ENCODE measurements at regions not wholly inside any gene's neighbourhood (a gene's known extent, or its start where the extent isn't known, plus 50 kb on each side); places are given as distances from the start of the nearest gene placed in this dataset.

DNA sequence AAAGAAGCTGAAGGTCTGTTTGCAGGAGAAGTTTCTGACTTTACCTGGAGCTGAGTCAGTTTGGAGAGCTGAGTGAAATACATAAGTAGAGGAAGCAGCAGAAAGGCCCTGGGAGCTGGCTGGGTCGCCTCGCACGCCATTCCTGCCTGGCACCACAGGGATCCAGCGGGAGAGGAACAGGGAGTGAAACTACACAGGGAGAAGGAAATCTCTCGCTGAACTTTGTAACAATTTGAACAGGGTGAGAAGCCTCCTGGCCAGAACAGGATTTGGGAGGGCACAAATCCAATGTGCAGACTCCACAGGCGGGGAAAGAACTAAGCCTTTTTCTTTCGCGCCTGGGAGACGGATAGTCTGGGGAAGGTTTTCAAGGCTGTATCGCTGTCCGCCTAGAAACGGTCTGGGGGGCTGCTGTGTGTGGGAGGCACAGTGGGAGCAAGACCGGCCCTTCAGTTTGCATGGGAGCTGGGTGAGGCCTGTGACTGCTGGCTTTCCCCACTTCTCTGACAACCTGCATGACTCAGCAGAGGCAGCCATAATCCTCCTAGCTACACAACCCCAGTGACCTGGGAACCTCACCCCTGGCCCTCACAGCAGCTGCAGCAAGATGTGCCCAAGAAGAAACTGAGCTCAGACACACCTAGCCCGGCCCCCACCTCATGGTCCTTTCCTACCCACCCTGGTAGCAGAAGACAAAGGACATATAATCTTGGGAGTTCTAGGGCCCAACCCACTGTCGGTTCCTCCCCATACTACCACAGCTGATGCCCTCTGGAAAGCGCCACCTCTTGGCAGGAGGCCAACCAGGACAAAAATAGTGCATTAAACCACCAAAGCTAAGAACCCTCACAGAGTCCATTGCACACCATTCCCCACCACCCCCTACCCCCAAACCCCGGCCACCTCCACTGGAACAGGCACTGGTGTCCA, 778.6 kb downstream of the KCNJ2 start:
- TF ChIP-seq, protein P1, sequence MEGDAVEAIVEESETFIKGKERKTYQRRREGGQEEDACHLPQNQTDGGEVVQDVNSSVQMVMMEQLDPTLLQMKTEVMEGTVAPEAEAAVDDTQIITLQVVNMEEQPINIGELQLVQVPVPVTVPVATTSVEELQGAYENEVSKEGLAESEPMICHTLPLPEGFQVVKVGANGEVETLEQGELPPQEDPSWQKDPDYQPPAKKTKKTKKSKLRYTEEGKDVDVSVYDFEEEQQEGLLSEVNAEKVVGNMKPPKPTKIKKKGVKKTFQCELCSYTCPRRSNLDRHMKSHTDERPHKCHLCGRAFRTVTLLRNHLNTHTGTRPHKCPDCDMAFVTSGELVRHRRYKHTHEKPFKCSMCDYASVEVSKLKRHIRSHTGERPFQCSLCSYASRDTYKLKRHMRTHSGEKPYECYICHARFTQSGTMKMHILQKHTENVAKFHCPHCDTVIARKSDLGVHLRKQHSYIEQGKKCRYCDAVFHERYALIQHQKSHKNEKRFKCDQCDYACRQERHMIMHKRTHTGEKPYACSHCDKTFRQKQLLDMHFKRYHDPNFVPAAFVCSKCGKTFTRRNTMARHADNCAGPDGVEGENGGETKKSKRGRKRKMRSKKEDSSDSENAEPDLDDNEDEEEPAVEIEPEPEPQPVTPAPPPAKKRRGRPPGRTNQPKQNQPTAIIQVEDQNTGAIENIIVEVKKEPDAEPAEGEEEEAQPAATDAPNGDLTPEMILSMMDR (IDR thresholded peaks at IDR 0.05): no peak
- TF ChIP-seq POLR2A (IDR thresholded peaks at IDR 0.05): no peak
- TF ChIP-seq POLR2AphosphoS5 (IDR thresholded peaks at IDR 0.05): no peak
